NOMO-1 treated with DMSO at 0.1 percent for 48 hours (cell line): ENCODE measurements at regions not wholly inside any gene's neighbourhood (a gene's known extent, or its start where the extent isn't known, plus 50 kb on each side); places are given as distances from the start of the nearest gene placed in this dataset.
A peak's percentile ranks its signal among the peaks of the same experiment; 100 is the strongest.

Experiments
- DNase-seq: peaks from one replicate; lab custom pipeline; 2025; ENCODE audit not compliant: unreplicated experiment; lab: John Stamatoyannopoulos, UW

DNA sequence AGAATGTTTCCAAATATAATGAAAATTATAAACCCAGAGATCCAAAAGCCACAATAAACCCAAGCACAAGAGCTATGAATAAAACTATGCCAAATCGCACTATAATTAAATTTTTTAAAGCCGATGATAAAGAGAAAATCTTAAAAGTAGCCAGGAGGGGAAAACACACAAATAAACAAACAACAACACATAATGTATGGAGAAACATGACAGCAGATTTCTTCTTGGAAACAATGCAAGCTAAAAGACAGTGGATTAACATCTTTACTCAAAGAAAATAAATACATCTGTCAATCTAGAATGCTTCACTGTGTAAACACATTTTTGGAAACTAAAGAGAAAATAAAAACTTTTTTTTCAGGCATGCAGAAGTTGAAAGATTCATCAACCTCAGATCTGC, 53.0 kb upstream of the SMOX start:
- DNase-seq = no peak

DNA sequence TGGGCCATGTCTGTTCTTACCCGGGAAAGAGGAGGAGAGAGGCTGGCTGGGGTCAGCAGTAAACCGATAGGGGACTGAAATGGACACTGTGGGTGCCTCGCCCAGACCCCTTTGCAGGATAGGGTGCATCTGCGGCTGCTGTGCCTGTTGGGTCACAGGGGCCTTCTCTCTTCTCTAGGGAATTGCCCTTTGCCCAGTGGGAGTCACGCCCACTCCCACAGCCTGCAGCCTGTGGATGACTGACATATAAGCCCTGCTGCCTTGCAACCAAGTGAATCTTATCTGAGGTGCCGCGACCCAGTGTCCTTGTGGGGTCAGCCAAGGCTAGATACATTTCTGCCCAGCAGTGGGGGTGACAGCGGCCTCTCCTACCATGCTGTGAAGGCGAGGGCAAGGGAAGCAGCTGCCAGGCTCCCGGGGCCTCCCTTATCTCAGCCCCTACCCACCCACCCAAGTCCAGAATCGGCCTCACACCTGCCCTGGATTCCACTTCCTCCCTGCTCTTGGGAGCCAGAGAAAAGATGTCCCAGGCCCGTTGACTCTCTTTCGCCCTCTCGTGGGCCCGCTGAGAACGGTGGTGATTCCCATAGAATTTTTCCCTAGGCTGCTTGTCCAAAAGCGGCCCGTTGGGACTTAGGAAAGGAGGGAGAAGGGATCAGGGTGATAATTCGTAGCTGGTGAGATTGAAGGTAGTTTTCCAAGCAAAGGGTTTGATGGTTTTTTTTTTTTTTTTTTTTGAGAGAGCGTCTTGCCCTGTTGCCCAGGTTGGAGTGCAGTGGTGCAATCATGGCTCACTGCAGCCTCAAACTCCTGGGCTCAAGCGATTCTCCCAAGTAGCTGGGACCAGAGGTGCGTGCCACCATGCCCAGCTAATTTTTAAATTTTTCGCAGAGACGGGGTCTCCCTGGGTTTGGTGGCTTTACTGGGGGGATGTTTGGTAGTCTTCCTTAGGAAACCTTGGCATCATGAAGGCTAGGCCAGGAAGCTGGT, 56.8 kb upstream of the SMOX start:
- no peak for DNase-seq

DNA sequence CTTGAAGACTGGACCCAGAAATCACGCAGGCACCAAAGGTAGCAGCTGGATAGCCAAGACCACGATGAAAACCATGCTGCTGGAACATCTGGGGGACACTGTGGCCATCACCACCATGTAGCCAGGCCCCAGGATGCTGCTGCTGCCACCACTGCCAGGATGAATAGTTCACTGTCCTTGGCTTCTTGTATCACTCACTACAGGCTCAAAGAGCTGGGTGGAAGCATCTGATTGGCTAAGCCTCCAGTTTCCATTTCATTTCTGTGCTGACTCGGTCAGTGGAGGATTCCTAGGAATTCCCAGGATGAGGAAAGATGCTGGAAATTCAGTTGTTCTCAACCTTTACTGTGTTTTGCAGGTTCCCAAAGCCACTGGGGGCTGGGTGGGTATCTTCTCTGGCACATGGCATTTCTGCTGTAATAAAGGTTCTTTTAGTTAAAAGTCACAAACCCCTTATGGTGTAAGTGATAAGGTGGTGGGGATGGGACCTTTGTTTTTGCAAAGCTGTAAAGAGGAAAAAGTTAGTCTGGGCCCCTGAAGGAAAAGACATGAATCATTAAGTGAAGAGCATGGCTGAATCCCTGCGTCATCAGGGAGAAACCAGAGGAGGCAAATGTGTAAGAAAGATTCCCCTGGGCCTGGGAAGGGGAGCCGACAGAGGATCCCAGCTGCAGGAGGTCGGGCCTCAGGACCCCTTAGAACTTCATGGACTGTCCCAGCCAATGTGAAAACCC, 57.7 kb upstream of the SMOX start:
- DNase-seq = no peak

DNA sequence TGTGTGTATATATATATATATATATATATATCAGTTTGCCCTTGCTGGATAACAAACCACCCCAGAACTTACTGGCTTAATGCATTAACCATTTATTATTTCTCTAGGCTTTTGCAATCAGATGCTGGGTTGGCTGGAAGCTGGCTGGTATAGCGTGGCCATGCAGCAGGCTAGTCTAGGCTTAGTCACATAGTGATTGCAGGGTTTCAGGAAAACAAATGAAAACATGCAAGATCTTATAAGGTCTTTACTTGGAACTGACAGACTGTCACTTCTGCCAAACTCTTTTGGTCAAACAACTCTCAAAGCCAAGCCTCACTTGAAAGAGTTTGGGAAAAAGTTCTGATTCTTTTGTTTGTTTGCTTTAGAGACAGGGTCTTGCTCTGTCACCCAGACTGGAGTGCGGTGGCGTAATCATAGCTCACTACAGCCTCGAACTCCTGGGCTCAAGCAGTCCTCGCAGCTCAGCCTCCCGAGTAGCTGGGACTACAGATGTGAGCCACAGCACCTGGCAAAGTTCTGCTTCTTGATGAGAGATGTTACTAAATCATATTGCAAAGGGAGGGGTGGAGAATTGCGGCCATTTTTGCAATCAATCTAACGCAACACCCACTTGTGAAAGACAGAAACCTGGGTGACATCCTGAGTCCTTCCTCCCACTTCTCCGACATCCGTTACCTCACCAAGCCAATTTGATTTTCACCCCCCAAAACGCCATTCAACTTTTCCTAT, 58.7 kb upstream of the SMOX start:
- peak; percentile 57 for DNase-seq

DNA sequence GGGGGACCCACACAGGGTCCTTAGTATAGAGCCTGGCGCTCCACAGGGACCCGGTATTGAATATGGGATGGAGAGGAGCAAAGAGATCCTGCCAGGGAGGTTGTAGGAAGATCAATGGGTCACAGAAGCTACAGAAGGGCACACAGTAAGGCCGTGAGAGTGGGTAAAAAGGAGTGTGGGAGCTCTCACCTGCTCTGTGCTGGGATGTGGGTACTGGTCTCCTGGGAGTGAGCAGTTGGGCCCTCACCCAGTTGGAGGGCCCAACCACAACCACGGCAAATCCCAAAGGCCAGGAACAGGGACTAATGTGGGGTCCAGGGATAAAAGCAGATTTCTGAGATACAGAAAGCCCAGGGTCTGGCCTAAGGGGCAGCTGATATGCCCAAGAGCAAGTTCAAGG, 59.9 kb upstream of the SMOX start:
- no peak for DNase-seq

DNA sequence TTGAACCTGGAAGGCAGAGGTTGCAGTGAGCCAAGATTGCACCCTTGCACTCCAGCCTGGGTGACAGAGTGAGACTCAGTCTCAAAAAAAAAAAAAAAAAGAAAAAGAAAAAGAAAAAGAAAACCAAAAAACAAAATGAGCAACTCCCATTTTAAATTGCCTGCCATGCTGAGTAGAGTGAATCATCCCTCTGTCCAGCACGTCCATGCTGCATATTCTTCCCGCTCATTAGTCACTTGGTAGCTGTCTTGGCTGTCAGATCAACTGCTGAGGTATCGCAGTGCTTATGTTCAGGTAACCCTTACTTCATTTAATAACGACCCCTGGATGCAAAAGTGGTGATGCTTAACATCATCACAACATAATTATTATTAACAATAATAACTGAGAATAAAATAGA, 60.7 kb upstream of the SMOX start:
- DNase-seq = no peak

DNA sequence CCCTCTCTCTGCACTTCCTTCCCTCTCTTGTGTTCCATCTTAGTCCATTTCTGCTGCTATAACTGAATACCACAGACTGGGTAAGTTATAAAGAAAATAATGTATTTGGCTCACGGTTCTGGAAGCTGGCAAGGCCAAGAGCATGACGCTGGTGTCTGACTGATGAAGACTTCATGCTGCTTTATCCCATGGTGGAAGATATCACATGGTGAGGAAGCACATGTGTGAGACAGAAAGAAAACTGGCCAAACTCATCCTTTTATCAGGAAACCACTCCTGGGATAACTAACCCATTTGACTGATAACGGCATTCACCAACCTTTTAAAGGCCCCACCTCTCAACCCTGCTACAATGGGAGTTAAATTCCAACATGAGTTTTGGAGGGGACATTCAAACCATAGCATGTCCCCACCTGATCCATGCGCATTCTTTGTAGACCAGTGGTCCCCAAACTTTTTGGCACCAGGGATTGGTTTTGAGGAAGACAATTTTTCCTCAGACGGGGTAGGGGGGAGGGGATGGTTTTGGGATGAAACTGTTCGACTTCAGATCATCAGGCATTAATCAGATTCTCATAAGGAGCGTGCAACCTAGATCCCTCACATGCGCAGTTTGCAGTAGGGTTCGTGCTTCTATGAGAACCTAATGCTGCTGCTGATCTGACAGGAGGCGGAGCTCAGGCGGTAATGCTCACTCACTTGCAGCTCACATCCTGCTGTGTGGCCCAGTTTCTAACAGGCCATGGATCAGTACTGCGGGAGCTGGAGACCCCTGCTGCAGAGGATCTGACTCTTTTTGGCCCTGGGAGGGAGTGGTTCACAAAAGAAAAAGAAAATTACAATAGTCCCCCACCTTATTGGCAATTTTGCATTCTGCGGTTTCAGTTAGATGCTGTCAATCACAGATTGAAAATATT, 61.6 kb upstream of the SMOX start:
- no peak for DNase-seq

DNA sequence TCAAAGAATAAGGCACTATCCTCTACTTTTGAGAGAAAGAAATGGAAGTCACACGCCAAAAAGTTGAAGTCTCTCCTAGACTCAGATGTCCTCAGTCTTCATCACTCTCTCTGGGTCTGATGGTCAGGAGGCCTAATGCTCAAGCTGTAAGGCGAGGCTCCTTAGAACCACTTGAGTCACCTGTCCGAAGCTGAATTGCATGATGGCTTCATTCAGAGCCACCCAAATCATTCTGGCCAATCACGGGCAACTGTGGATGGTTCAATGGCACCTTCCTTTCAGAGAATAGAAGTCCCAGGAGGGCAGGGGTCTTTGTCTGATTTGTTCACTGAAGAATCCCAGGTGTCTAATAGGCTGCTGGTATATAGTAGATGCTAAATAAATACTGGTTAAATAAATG, 63.9 kb upstream of the SMOX start:
- no peak for DNase-seq

GRCh38 chr20:4084096-4084495, 64.5 kb upstream of the SMOX start:
- DNase-seq = no peak

- DNase-seq = peak; percentile 28
Measured at GRCh38 chr20:4083098-4083865, 65.3 kb upstream of the SMOX start.

DNA sequence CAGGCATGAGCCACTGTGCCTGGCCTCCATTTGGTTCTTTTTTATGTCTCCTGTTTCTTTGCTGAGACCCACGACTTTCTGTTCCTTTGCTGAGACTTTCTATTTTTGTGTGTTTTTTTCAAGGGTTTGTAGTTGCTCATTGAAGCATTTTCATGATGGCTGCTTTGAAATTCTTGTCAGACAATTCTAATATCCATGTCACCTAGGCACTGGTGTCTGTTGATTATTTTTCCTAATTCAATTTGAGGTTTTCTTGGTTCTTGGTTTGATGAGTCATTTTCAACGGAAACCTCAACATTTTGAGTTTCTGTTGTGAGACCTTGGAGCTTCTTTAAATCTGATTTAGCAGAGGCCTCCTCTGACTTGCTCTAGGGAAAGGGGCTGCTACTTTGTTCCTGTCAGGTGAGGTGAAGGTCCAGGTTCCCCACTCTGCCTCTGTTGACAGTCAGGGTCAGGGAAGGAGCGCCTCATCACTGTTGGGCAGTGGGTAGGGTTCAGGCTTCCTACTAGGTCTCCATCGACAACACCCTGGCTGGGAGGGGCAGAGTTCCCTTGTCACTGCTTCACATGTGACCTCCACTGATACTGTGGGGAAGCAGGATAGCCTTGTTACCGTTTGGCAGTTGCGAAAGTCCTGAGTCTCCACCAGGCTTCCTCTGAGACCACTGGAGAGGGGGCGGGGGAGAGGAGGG, 66.1 kb upstream of the SMOX start:
- peak; percentile 95 for DNase-seq

DNA sequence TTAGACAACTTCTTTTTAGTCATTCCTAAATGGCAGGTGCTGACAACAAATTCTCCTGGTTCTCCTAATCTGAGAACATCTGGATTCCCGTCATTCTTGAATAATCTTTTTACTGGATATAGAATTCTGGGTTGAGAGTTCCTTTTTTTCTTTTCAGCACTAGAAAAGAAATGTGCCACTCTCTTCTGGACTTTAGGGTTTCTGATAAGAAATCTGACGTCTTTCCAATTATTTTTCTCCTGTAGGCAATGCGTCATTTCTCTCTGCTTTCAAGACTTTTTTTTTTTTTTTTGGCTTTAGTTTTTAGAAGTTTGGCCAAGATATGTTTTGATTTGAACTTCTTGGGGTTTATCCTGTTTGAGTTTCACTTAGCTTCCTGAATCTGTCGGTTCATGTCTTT, 66.1 kb upstream of the RNF24 start:
- no peak for DNase-seq

DNA sequence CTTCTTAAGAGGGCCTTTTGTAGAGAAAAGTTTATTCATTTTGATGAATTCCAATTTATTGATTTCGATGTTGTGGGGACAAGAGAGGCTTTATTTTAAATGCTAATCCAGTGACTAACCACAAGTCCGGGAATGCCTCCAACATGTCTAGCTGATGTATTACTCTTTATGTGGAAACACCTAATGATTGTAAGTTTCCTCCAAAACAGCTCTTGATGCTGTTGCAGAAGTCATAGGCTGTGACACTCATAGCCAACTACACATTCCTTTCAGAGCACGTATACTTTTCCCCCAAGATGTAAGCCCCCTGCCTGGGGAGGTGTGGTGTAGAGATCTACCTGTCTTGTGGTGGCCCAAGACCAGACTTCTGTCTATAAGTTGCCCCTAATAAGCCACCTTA, 61.3 kb upstream of the RNF24 start:
- DNase-seq = peak; percentile 31

DNA sequence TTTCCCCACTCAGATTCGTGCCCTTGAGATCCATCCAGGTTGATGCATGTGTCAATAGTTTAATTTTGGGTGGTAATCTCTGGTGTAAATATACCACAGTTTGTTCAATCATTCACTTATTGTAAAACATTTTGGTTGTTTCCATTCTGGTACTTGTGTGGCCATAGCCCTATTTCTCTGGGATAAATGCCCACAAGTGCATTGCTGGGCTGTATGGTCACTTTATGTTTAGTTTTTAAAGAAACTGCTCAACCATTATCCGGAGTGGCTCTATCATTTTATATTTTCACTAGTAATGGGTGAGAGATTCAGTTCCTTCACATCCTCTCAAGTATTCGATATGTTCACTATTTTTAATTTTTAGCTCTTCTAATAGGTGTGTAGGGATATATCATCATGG, 60.7 kb upstream of the RNF24 start:
- no peak for DNase-seq

DNA sequence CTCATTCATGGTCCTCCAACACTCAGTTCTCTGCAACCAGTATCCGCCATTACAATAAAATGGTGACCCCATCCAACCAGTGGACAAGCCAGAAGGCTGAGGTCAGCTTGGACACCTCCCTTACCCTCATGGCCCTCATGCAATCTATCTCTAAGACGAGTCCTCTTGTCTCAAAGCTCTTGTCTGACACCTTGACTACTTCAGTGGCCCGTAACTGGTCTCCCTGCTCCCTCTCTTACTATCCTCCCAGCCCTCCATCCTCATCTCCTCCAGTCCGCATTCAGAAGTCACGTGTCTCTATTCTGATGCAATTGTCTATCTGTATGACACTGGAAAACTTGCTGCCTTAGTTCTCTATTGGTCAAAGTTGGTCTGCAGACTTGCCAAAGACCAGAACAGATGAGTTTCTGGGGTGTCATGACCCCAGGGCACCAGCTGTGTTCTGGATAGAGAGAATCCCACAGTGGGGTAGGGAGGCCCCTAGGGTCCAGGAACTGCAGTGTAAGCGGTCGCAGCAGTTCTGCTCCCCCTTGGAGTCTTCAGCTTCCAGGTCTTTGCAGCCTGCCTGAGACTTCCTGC, 59.6 kb upstream of the RNF24 start:
- peak; percentile 69 for DNase-seq

- peak; percentile 86 for DNase-seq
Measured at GRCh38 chr20:4073852-4074741, 58.7 kb upstream of the RNF24 start.

- DNase-seq = peak; percentile 40
Measured at GRCh38 chr20:4071178-4071693, 55.9 kb upstream of the RNF24 start.
